Mesothelial cell of epicardium (in vitro differentiated cells): ENCODE measurements at regions not wholly inside any gene's neighbourhood (a gene's known extent, or its start where the extent isn't known, plus 50 kb on each side); places are given as distances from the start of the nearest gene placed in this dataset.

ENCODE experiments used
- DNase-seq, 2 experiments: peaks; one replicate each; pipeline ENCODE4 v3.0.0; 2021; ENCODE audit warnings: low spot score in 2 of 2; ENCODE audit not compliant: unreplicated experiment in 2 of 2
- H3K27ac Mint-ChIP-seq: 2 replicates; pipeline ENCODE4 v1.8.0; 2021; ENCODE audit warnings: mixed read lengths
- H3K27me3 Mint-ChIP-seq: 2 replicates; pipeline ENCODE4 v1.8.0; 2021; ENCODE audit warnings: low read depth, mixed read lengths
- H3K36me3 Mint-ChIP-seq: 2 replicates; pipeline ENCODE4 v1.8.0; 2021; ENCODE audit warnings: mixed read lengths
- H3K4me1 Mint-ChIP-seq: 2 replicates; pipeline ENCODE4 v1.8.0; 2021; ENCODE audit warnings: mixed read lengths
- H3K4me3 Mint-ChIP-seq: 2 replicates; pipeline ENCODE4 v1.8.0; 2021; ENCODE audit warnings: mild to moderate bottlenecking, moderate library complexity, mixed read lengths
- H3K9me3 Mint-ChIP-seq: 2 replicates; pipeline ENCODE4 v1.8.0; 2021; ENCODE audit warnings: mixed read lengths
- TF ChIP-seq, protein P1 (sequence below): fragments of 200-600 bp; sonication (generic); IDR thresholded peaks from one replicate; pipeline ENCODE4 v1.5.0; 2021; ENCODE audit warnings: antibody characterized with exemption; ENCODE audit not compliant: unreplicated experiment

DNA sequence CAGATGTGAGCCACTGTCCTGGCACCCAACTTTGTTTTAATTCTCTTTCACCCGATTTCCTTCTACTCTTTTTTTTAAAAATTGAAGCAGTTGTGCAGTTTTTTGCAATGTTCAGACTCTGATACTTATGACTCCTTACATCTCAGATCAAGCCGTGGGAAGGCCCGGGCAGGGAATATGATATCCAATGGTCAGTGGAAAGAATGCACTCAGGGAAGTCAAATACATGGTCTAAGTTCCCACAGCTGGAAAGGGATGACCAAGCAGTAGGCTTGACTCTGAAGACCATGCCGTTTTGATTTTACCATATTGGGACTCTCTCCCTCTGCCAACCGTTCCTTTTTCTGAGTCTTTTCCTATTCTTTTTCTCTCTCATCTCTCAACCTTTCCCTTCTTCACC, 157.2 kb downstream of the RPLP1 start:
- TF ChIP-seq, protein P1, sequence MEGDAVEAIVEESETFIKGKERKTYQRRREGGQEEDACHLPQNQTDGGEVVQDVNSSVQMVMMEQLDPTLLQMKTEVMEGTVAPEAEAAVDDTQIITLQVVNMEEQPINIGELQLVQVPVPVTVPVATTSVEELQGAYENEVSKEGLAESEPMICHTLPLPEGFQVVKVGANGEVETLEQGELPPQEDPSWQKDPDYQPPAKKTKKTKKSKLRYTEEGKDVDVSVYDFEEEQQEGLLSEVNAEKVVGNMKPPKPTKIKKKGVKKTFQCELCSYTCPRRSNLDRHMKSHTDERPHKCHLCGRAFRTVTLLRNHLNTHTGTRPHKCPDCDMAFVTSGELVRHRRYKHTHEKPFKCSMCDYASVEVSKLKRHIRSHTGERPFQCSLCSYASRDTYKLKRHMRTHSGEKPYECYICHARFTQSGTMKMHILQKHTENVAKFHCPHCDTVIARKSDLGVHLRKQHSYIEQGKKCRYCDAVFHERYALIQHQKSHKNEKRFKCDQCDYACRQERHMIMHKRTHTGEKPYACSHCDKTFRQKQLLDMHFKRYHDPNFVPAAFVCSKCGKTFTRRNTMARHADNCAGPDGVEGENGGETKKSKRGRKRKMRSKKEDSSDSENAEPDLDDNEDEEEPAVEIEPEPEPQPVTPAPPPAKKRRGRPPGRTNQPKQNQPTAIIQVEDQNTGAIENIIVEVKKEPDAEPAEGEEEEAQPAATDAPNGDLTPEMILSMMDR, result no peak
- Mint-ChIP-seq H3K4me1 (no peaks in the 10 kb centered on the region), H3K27ac (no peak overlapping the region), H3K9me3 (no peaks in the 10 kb centered on the region), H3K27me3 (peaks cover 29% of the 10 kb centered on the region), H3K36me3 (no peaks in the 10 kb centered on the region), H3K4me3 (no peak overlapping the region)
- peak in 1 of 2 experiments; percentile 7 for DNase-seq

DNA sequence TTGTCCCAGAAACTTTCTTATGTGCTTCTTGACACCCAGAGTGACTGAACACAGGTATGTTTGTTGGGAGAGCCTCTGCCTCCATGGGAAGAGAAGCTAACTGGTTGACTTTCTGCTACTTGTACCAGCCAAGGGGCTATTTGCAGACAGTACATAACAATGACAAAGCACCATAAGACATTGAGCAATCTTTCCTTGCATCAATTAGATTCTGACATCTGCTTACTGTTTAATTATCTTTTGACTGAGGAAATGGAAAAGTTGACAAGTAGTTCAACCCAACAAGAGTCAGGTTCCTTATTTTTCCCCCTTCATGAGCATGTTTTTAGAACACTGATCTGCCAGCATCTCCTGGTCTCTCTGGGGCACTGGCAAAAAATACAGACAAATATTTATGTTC, 157.7 kb downstream of the RPLP1 start:
- TF ChIP-seq, protein P1, result no peak
- H3K27ac Mint-ChIP-seq, result no peak overlapping the region
- H3K36me3 Mint-ChIP-seq, result no peaks in the 10 kb centered on the region
- no peak for DNase-seq
- no peak overlapping the region for H3K4me3 Mint-ChIP-seq
- peaks cover 30% of the 10 kb centered on the region for H3K27me3 Mint-ChIP-seq
- H3K4me1 Mint-ChIP-seq, result no peaks in the 10 kb centered on the region
- no peaks in the 10 kb centered on the region for H3K9me3 Mint-ChIP-seq

DNA sequence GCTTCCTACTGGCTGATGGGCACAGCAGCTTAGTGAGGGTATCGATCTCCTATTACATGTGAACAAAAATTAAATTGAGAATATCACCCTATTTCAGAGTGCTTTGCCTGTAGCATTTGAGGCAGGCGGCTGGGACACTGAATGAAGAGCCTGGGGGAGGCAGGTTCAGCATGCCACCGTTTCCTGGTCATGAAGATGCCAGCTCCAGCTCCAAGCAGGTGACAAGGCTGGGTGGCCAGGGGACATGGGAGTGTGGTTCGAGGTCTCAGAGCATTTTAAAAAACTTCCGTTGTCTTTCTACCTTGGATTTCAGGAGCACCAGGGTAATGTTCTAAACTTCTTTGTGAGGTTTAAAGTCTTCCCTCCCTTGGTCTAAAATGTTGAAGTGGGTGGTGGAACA, 158.2 kb downstream of the RPLP1 start:
- H3K27ac Mint-ChIP-seq, result no peak overlapping the region
- DNase-seq, result no peak
- no peak overlapping the region for H3K4me3 Mint-ChIP-seq
- no peaks in the 10 kb centered on the region for H3K4me1 Mint-ChIP-seq
- no peaks in the 10 kb centered on the region for H3K9me3 Mint-ChIP-seq
- H3K36me3 Mint-ChIP-seq, result no peaks in the 10 kb centered on the region
- H3K27me3 Mint-ChIP-seq, result peaks cover 33% of the 10 kb centered on the region
- TF ChIP-seq, protein P1, result no peak

DNA sequence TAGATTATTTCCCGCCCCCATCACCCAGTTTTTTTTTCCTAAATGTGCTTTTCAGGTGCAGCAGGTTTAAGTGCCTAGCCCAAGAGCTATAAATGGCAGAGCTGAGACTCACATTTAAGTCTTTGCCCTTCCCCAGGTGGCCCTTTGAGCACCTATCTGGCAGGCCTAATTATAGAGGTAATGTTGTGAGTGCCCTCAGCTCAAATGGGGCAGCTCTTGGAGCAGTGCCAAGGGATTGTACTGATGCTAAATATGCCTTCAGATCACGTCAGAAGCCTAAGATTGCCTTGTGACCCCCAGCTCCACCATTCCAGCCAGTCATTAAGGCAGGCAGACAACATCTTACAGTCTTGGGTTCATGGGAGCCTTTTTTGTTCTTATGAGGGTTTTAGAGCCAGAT, 159.5 kb downstream of the RPLP1 start:
- no peaks in the 10 kb centered on the region for H3K4me1 Mint-ChIP-seq
- TF ChIP-seq, protein P1, result no peak
- H3K27ac Mint-ChIP-seq, result no peak overlapping the region
- H3K4me3 Mint-ChIP-seq, result no peak overlapping the region
- no peak for DNase-seq
- no peaks in the 10 kb centered on the region for H3K9me3 Mint-ChIP-seq
- H3K27me3 Mint-ChIP-seq, result peaks cover 26% of the 10 kb centered on the region
- H3K36me3 Mint-ChIP-seq, result no peaks in the 10 kb centered on the region

DNA sequence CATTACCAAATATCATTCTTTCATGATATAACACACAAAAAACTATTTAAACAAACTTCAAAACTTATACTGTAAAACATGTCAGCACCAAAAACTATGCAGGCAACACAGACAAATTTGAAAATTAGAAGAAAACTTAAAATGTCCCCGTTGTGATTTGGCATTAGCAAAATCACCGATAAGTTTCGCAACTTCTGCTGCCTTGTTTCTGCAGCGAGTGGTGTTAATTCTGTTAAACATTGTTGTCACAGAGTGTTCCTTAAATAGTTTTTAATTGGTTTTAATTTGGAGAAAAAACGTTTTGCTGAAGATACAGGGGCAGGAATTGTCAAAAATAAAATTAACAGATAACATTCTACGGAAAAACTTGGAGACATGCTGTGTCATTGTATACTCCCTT, 160.6 kb downstream of the RPLP1 start:
- no peak overlapping the region for H3K27ac Mint-ChIP-seq
- no peaks in the 10 kb centered on the region for H3K9me3 Mint-ChIP-seq
- no peak overlapping the region for H3K4me3 Mint-ChIP-seq
- H3K4me1 Mint-ChIP-seq, result no peaks in the 10 kb centered on the region
- H3K27me3 Mint-ChIP-seq, result peaks cover 21% of the 10 kb centered on the region
- no peaks in the 10 kb centered on the region for H3K36me3 Mint-ChIP-seq
- no peak for DNase-seq
- TF ChIP-seq, protein P1, result no peak

DNA sequence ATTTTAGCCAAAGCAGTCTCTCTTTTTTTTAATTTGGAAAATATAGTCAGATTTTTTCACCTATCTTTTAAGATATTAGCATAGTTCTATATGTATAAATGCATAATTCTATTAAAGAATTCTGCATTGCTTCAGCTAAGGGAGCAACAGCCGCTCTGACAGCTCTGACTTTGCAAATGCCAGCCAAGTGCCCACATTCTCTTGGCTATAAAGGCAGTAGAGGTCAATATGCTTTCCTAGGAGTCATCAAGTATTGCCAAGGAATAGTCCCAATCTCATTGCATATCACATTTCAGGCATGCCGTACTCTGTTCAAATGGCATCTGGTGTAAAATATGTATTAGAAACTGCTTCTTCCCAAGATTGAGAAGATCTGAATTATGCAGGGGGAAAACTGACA, 161.4 kb downstream of the RPLP1 start:
- Mint-ChIP-seq H3K9me3 (no peaks in the 10 kb centered on the region), H3K4me1 (no peaks in the 10 kb centered on the region), H3K27ac (no peak overlapping the region), H3K27me3 (peaks cover 22% of the 10 kb centered on the region), H3K4me3 (no peak overlapping the region), H3K36me3 (no peaks in the 10 kb centered on the region)
- no peak for DNase-seq
- TF ChIP-seq, protein P1, result no peak
